ENCODE measurements at regions not wholly inside any gene's neighbourhood (a gene's known extent, or its start where the extent isn't known, plus 50 kb on each side); places are given as distances from the start of the nearest gene placed in this dataset.

GRCh38 chr4:143280861-143281260 is 55.8 kb upstream of the GAB1 start:
- TF ChIP-seq, protein P1, sequence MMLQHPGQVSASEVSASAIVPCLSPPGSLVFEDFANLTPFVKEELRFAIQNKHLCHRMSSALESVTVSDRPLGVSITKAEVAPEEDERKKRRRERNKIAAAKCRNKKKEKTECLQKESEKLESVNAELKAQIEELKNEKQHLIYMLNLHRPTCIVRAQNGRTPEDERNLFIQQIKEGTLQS (IDR thresholded peaks at IDR 0.05), result no peak
- TF ChIP-seq TAF1 (conservative IDR thresholded peaks at IDR 0.05), result no peak
- no peak for TF ChIP-seq JUND (IDR thresholded peaks at IDR 0.05)
- TF ChIP-seq YY1 (IDR thresholded peaks at IDR 0.05), result no peak
- TF ChIP-seq RAD21 (IDR thresholded peaks at IDR 0.05), result no peak
- TF ChIP-seq CTCF (IDR thresholded peaks at IDR 0.05; ENCODE audit: low read depth, low read length, missing input control), result no peak
- no peak for TF ChIP-seq RXRA (IDR thresholded peaks at IDR 0.05)
- no peak for TF ChIP-seq MAX (IDR thresholded peaks at IDR 0.05)
